ENCODE measurements at regions not wholly inside any gene's neighbourhood (a gene's known extent, or its start where the extent isn't known, plus 50 kb on each side); places are given as distances from the start of the nearest gene placed in this dataset.

DNA sequence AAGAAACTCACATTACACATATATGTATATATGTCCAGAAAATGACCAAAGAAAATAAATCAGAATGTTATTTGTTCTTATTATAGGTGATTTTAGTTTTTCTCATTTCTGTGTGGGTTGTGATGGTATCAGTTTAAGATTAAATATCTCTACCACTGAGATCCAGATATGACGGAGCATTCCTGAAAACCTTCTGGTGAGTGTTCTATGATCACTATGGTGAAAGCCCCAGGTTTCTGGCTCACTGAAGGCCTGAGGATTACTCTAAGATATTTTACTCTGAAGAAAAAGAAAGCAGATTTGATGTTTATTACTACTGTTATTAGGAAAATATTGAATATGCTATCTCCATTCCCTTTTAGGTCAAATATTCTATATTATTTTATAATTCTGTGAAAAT lies 62.8 kb upstream of the L3MBTL3 start:
- TF ChIP-seq SUZ12 (IDR thresholded peaks at IDR 0.05; ENCODE audit: extremely low read depth, insufficient read depth, insufficient read length) = no peak
- no peak for TF ChIP-seq YY1 (IDR thresholded peaks at IDR 0.05; ENCODE audit: insufficient read depth, insufficient read length)
- TF ChIP-seq ZNF274 (IDR thresholded peaks at IDR 0.05; ENCODE audit: low read depth, low read length) = no peak
